GM12872 (cell line): ENCODE measurements at regions not wholly inside any gene's neighbourhood (a gene's known extent, or its start where the extent isn't known, plus 50 kb on each side); places are given as distances from the start of the nearest gene placed in this dataset.

ENCODE experiments used
- TF ChIP-seq, protein P1 (sequence below): IDR thresholded peaks from 3 replicates; pipeline ENCODE4 v1.5.1; 2011; ENCODE audit warnings: low read depth, mild to moderate bottlenecking, low read length, moderate library complexity; ENCODE audit not compliant: insufficient read depth

DNA sequence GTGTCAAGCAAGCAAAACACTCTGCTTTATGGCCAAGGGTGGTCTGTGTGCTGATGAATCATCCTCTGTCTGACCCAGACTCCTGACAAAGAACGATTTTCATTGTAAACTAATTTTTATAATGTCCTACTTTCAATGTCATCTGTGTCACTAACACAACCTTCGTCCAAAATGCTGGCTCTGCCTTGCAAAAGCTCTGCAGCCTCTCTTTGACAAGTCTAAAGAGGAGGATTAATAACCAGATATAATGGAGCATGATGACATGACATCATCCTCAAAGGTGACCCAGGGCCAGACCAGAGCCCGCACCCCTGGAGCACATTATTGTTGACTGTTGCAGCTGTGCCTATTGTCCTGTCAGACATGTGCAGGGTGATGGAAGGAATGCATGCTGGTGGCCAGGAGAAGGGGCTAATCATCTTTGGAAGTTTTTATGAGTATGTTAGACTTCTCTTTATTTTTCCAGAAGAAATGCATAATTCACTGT lies 589.4 kb downstream of the NR2F1-AS1 start:
- TF ChIP-seq, protein P1, sequence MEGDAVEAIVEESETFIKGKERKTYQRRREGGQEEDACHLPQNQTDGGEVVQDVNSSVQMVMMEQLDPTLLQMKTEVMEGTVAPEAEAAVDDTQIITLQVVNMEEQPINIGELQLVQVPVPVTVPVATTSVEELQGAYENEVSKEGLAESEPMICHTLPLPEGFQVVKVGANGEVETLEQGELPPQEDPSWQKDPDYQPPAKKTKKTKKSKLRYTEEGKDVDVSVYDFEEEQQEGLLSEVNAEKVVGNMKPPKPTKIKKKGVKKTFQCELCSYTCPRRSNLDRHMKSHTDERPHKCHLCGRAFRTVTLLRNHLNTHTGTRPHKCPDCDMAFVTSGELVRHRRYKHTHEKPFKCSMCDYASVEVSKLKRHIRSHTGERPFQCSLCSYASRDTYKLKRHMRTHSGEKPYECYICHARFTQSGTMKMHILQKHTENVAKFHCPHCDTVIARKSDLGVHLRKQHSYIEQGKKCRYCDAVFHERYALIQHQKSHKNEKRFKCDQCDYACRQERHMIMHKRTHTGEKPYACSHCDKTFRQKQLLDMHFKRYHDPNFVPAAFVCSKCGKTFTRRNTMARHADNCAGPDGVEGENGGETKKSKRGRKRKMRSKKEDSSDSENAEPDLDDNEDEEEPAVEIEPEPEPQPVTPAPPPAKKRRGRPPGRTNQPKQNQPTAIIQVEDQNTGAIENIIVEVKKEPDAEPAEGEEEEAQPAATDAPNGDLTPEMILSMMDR: no peak

DNA sequence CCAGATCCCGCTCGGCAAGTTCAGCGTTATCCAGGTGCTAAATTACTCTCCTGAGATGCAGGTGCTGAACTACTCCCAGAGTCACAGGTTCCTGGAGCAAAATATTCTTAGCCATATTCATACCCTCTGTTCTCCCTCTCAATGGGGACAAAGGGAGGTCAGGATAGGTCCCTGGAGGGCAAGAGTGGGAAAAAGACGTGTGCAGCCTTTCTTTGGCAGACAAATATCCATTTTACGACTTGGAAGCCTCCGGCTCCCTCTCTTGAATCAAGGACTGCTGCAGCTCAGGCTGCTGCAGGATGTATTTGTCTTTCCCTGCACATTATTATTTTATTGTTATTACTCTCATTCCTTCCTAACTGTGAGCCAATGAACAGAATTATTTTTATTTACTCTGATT lies 590.2 kb downstream of the NR2F1-AS1 start:
- TF ChIP-seq, protein P1: no peak

DNA sequence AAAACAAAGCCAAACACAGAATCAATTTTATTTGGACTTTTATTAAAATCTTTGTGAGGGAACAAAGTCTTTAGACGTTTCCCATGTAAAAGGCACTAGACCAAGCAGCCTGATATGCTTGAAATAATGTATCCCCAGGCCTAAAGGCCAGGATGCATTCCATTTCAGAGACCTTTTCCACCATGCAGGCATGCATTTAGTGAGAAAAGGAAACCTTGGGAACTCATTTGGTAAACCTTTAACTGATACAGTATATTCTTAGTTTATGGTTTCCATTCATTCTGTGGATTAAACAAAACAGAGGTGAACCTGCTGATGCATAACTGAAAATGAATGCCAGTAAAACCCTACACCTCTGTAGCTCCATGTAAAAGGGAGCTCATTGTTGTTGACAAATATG lies 600.0 kb downstream of the NR2F1-AS1 start:
- TF ChIP-seq, protein P1: no peak

DNA sequence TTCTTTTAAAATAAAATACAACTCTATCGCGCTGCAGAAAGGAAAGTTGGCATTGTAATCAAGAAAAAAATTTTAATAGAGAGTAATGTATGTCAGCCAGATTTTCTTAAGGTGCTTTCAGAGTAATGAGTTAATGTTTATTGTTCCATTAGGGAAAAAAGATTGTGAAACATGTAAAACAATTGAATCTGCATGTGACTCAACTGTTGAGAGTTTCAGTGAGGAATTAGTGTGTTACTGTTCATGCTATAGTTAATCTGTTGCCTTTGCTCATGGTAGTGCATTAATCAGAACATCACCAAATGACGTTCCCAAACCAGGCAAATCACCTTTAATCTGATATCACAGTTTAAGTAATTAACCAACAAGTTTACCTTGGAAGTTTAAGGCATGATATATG lies 600.5 kb downstream of the NR2F1-AS1 start:
- TF ChIP-seq, protein P1: no peak

DNA sequence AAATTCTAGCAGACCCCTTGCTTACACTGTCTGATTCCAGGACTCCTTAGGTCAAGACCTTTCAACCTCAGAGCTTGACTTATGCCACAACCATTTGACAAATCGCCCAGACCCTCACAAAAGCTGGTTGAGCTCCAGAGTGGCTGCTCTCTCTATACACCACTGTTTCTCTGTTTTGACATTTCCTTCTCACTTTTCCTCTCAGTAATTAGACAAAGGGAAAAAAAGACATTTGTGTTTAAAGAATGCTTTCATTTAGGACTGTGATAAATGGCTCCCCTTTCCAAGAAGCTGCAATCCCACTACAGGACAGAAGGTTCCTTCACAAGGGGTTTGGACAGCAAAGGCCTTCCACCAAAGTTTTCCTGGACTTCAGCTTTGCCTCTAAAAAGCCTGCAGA lies 601.3 kb downstream of the NR2F1-AS1 start:
- TF ChIP-seq, protein P1: no peak

DNA sequence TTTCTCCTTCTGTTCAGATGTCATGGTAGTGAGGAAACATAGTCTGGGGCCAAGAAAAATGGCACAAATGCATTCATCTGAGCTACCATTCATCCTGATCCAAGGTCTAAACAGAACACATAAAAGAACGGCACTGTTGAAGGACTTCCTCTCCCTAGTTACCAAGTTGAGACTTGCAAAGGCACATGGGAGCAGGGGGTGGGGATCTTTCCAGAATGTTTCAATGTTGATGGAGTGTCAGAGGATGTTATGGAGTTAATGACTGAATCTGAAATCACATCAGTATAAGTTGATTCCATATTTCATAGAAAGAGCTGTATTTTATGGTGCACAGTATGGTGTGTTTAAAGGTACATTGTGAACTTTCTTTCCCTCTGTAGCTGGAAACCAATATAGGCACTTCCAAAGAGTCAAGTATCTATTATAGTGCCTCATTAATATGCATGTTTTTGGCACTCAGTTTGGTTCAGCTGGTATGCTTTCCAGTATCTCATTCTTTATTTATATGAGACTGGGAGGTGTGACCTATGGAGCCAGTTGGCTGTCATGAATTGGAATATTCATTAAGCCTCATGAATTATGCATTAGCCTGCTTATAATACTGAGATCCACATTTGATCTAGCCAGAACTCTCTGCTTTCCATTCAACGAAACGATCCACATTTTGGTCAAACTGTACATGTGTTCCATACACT lies 603.0 kb downstream of the NR2F1-AS1 start:
- TF ChIP-seq, protein P1: no peak

DNA sequence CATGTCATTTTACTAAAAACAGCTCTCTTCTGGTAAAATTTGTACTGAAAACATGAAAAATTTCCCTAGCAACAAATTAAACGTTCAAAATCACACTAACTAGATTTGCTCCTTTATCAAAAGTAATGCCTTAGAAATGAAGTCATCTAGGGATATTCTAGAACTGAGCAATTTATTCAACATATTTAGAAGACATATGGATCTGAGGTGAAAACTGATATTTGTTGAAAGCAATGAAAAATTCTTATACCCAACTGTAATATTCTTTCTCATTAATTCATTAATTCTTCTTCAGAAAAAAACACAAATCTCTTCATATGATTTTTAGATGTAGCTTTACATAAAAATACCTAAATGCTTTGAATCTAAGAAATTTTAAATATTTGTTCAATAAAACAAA lies 604.9 kb downstream of the NR2F1-AS1 start:
- TF ChIP-seq, protein P1: no peak
